GM12878 (cell line): ENCODE measurements at regions not wholly inside any gene's neighbourhood (a gene's known extent, or its start where the extent isn't known, plus 50 kb on each side); places are given as distances from the start of the nearest gene placed in this dataset.

Experiments used
- ATAC-seq: fragments of 200-7000 bp; cut with Tn5 transposase; 3 replicates; pipeline ENCODE4 v1.9.1; 2020; ENCODE audit warnings: mild to moderate bottlenecking, moderate library complexity
- BruUV-seq: library from RNA; stranded (reverse); fragments of 400-500 nt; replicated peaks from 2 replicates; lab custom pipeline; 2021; lab: Mats Ljungman, UMichigan
- CTCF ChIA-PET: fragments of 300-600 bp; sonication (Branson Sonifier 250); formaldehyde crosslinking; extraction: SDS; loops from one replicate; lab custom pipeline; 2021; ENCODE audit warnings: inconsistent platforms; lab: Yijun Ruan, JAX
- POLR2A ChIA-PET: fragments of 350-600 bp; formaldehyde crosslinking; extraction: SDS; loops from one replicate; lab custom pipeline; 2021; ENCODE audit warnings: inconsistent platforms; lab: Charles Lee
- RAD21 ChIA-PET: fragments of 300-600 bp; sonication (Branson Sonifier 250); formaldehyde crosslinking; loops from one replicate; lab custom pipeline; 2023; ENCODE audit warnings: antibody characterized with exemption; ENCODE audit not compliant: unreplicated experiment; lab: Charles Lee
- SMC1A ChIA-PET: fragments of 300-600 bp; sonication (Branson Sonifier 250); formaldehyde crosslinking; loops from one replicate; lab custom pipeline; 2023; ENCODE audit not compliant: unreplicated experiment, uncharacterized antibody; lab: Charles Lee
- DNase-seq: peaks from one replicate; pipeline ENCODE4 v3.0.0-alpha.2; 2011; ENCODE audit warnings: low read depth, low spot score
- FAIRE-seq: peaks from 3 replicates; lab custom pipeline; 2011; peaks lifted over from hg19 to GRCh38; lab: Jason Lieb, UNC
- H2AFZ ChIP-seq: 2 replicates; pipeline ENCODE4 v1.6.0; 2011; ENCODE audit warnings: low read depth, low read length, control low read depth; ENCODE audit not compliant: control insufficient read depth
- H3K27ac ChIP-seq: 2 replicates; pipeline ENCODE4 v1.5.1; 2011; ENCODE audit warnings: control low read depth; ENCODE audit not compliant: control insufficient read depth, insufficient read depth
- H3K27me3 ChIP-seq, 2 experiments: replicated peaks in 1 of 2; 2 replicates each; pipeline versions ENCODE4 v1.6.0 to v1.6.1; 2011; ENCODE audit warnings: low read length in 1 of 2; ENCODE audit not compliant: control insufficient read depth in 2 of 2, insufficient read depth in 2 of 2
- H3K36me3 ChIP-seq, 2 experiments: 2 replicates each; pipeline ENCODE4 v1.5.1; 2011; ENCODE audit warnings: low read length in 1 of 2; ENCODE audit not compliant: control insufficient read depth in 2 of 2, insufficient read depth in 2 of 2
- H3K4me1 ChIP-seq: 2 replicates; pipeline ENCODE4 v1.6.1; 2011; ENCODE audit warnings: mild to moderate bottlenecking, low read length, moderate library complexity, mixed read lengths; ENCODE audit not compliant: control insufficient read depth, insufficient read depth
- H3K4me2 ChIP-seq: 2 replicates; pipeline ENCODE4 v1.6.0; 2011; ENCODE audit warnings: control low read depth; ENCODE audit not compliant: control insufficient read depth, insufficient read depth
- H3K4me3 ChIP-seq: fragments of 200-600 bp; sonication (generic); 2 replicates; pipeline ENCODE4 v1.5.1; 2016
- H3K79me2 ChIP-seq: 2 replicates; pipeline ENCODE4 v1.6.0; 2011; ENCODE audit warnings: low read length; ENCODE audit not compliant: control insufficient read depth, insufficient read depth
- H3K9ac ChIP-seq: 2 replicates; pipeline ENCODE4 v1.8.0; 2011; ENCODE audit warnings: low read length, control low read depth, mixed read lengths; ENCODE audit not compliant: control insufficient read depth, insufficient read depth
- H3K9me3 ChIP-seq: replicated peaks from 3 replicates; pipeline ENCODE4 v1.5.1; 2011; ENCODE audit warnings: mild to moderate bottlenecking, low read length; ENCODE audit not compliant: control insufficient read depth, insufficient read depth
- H4K20me1 ChIP-seq: 2 replicates; pipeline ENCODE4 v1.6.0; 2011; ENCODE audit not compliant: control insufficient read depth, insufficient read depth
- BCL11A ChIP-seq: IDR thresholded peaks from 2 replicates; pipeline ENCODE4 v1.6.1; 2011; ENCODE audit warnings: low read depth, low read length
- CHD4 ChIP-seq: fragments of 200-600 bp; sonication (generic); IDR thresholded peaks from 2 replicates; pipeline ENCODE4 v1.6.1; 2016; ENCODE audit warnings: mild to moderate bottlenecking
- CUX1 ChIP-seq: IDR thresholded peaks from 2 replicates; pipeline ENCODE4 v1.6.1; 2012; ENCODE audit warnings: improper control_type of control experiment, low read depth, low read length; ENCODE audit not compliant: insufficient replicate concordance
- GATAD2B ChIP-seq: fragments of 450-650 bp; conservative IDR thresholded peaks from 2 replicates; pipeline ENCODE4 v1.6.1; 2017; ENCODE audit warnings: low read depth, mild to moderate bottlenecking, moderate library complexity
- IRF3 ChIP-seq: fragments of 450-650 bp; IDR thresholded peaks from 2 replicates; pipeline ENCODE4 v1.6.1; 2014; ENCODE audit warnings: mild to moderate bottlenecking
- MTA3 ChIP-seq: IDR thresholded peaks from 2 replicates; pipeline ENCODE4 v1.6.1; 2012; ENCODE audit warnings: low read length, inconsistent platforms, borderline replicate concordance
- NFYB ChIP-seq: IDR thresholded peaks from 2 replicates; pipeline ENCODE4 v1.6.1; 2011; ENCODE audit warnings: low read depth, mild to moderate bottlenecking, low read length, improper control_type of control experiment, moderate library complexity; ENCODE audit not compliant: insufficient read depth
- NRF1 ChIP-seq: conservative IDR thresholded peaks from 2 replicates; pipeline ENCODE4 v1.6.1; 2011; ENCODE audit warnings: mild to moderate bottlenecking, low read depth, low read length, improper control_type of control experiment
- PAX5 ChIP-seq: IDR thresholded peaks from 2 replicates; pipeline ENCODE4 v1.6.1; 2011; ENCODE audit warnings: low read depth, low read length, borderline replicate concordance
- PBX3 ChIP-seq: IDR thresholded peaks from 2 replicates; pipeline ENCODE4 v1.6.1; 2011; ENCODE audit warnings: mild to moderate bottlenecking, low read depth, low read length, moderate library complexity; ENCODE audit not compliant: insufficient replicate concordance
- POLR2AphosphoS2 ChIP-seq: IDR thresholded peaks from 2 replicates; pipeline ENCODE4 v1.6.1; 2011; ENCODE audit warnings: low read depth, mild to moderate bottlenecking, low read length, improper control_type of control experiment, moderate library complexity
- POLR2AphosphoS5 ChIP-seq: IDR thresholded peaks from 2 replicates; pipeline ENCODE4 v1.6.1; 2011; ENCODE audit warnings: mild to moderate bottlenecking, low read length, inconsistent platforms
- SREBF2 ChIP-seq: IDR thresholded peaks from 2 replicates; pipeline ENCODE4 v1.6.1; 2012; ENCODE audit warnings: mild to moderate bottlenecking, low read length
- STAT1 ChIP-seq: fragments of 450-650 bp; conservative IDR thresholded peaks from 2 replicates; pipeline ENCODE4 v1.6.1; 2014; ENCODE audit warnings: antibody characterized with exemption, mild to moderate bottlenecking
- TAF1 ChIP-seq: IDR thresholded peaks from 2 replicates; pipeline ENCODE4 v1.6.1; 2011; ENCODE audit warnings: mild to moderate bottlenecking, low read depth, low read length, borderline replicate concordance
- TCF7 ChIP-seq: IDR thresholded peaks from 2 replicates; pipeline ENCODE4 v1.6.1; 2014; ENCODE audit warnings: antibody characterized with exemption, borderline replicate concordance
- USF2 ChIP-seq: IDR thresholded peaks from 2 replicates; pipeline ENCODE4 v1.6.1; 2011; ENCODE audit warnings: low read depth, low read length, improper control_type of control experiment, borderline replicate concordance
- WGBS: methylation state at CpG from one replicate; pipeline ENCODE4 v1.1.6; 2016; ENCODE audit warnings: low lambda C conversion rate; ENCODE audit not compliant: insufficient replicate concordance, insufficient coverage; ENCODE audit errors: missing lambda C conversion rate; 5-methylcytosine and 5-hydroxymethylcytosine counted together
- in situ Hi-C: fragments of 300-500 bp; cut with MboI; formaldehyde crosslinking; loops from 9 replicates; pipeline ENCODE4 v1.14.3; 2018; ENCODE audit warnings: mixed read lengths
- intact Hi-C: fragments of 100-400 bp; cut with micrococcal nuclease; formaldehyde crosslinking; loops from one replicate; pipeline ENCODE4 v1.14.2; 2022; ENCODE audit not compliant: unreplicated experiment

GRCh38 chr16:51245658-51245995 is 94.6 kb upstream of the SALL1 start:
- ChIA-PET RAD21 (no interaction called here), POLR2A (no interaction called here), SMC1A (interaction anchor here (0.8 kb wide), 1 partner anchor 10 kb away, joined by 4 read pairs; no protein-coding TSS in a partner anchor), CTCF (interaction anchor here (0.6 kb wide), 1 partner anchor 43 kb away, joined by 4 read pairs; no protein-coding TSS in a partner anchor)
- BruUV-seq, result no TSS peak
- H3K4me1 ChIP-seq, result no peaks in the 10 kb centered on the region
- H3K4me2 ChIP-seq, result no peak overlapping the region
- no peaks in the 10 kb centered on the region for H3K36me3 ChIP-seq
- no peak overlapping the region for H3K27ac ChIP-seq
- no peak for FAIRE-seq
- in situ Hi-C loops (no loop called here), intact Hi-C loops (no loop called here)
- 41% methylated on average over 3 of the region's 3 CpGs for WGBS
- no peak for ATAC-seq
- no peaks in the 10 kb centered on the region for H4K20me1 ChIP-seq
- H3K9ac ChIP-seq, result no peak overlapping the region
- no peak overlapping the region for H2AFZ ChIP-seq
- DNase-seq, result no peak
- no peak overlapping the region for H3K4me3 ChIP-seq
- H3K9me3 ChIP-seq, result no peaks in the 10 kb centered on the region
- no peaks in the 10 kb centered on the region for H3K27me3 ChIP-seq
- H3K79me2 ChIP-seq, result no peaks in the 10 kb centered on the region
- TF ChIP-seq POLR2AphosphoS2, result no peak
- no peak for TF ChIP-seq TCF7
- TF ChIP-seq PBX3, result no peak
- TF ChIP-seq MTA3, result no peak
- TF ChIP-seq CHD4, result no peak
- no peak for TF ChIP-seq BCL11A
- TF ChIP-seq POLR2AphosphoS5, result no peak
- TF ChIP-seq STAT1, result no peak
- TF ChIP-seq USF2, result no peak
- TF ChIP-seq IRF3, result no peak
- no peak for TF ChIP-seq NRF1
- TF ChIP-seq SREBF2, result no peak
- no peak for TF ChIP-seq PAX5
- no peak for TF ChIP-seq TAF1
- TF ChIP-seq GATAD2B, result no peak
- TF ChIP-seq NFYB, result no peak
- TF ChIP-seq CUX1, result no peak
